ENCODE measurements at regions not wholly inside any gene's neighbourhood (a gene's known extent, or its start where the extent isn't known, plus 50 kb on each side); places are given as distances from the start of the nearest gene placed in this dataset.

GRCh38 chr2:150552041-150552820 is 64.8 kb upstream of the RND3 start:
- no peak overlapping the region for H3K27ac ChIP-seq (ENCODE audit: insufficient read length, low read depth, low read length)
- no peaks in the 10 kb centered on the region for H3K27me3 ChIP-seq (ENCODE audit: insufficient read depth, low read length)
- no peak overlapping the region for H4K5ac ChIP-seq (ENCODE audit: insufficient read length, low read depth, low read length)
- Mint-ChIP-seq H3K4me3 (no peak overlapping the region), H3K9me3 (no peaks in the 10 kb centered on the region), H3K27me3 (ENCODE audit: low read depth) (no peaks in the 10 kb centered on the region; the same call in 1 of the 2 replicates), H3K27ac (no peak overlapping the region), H3K36me3 (ENCODE audit: insufficient read depth in 1 of 3, low read depth in 3 of 3) (no peaks in the 10 kb centered on the region), H3K4me1 (peaks cover 15 to 22% of the 10 kb centered on the region in 2 experiments)
- H3K4ac ChIP-seq (ENCODE audit: low read depth, low read length) = no peak overlapping the region
- H3K23ac ChIP-seq (ENCODE audit: insufficient read length, low read depth, low read length) = no peak overlapping the region
- no peaks in the 10 kb centered on the region for H3K9me3 ChIP-seq (ENCODE audit: control insufficient read depth, low read depth, low read length)
- H3K4me1 ChIP-seq (ENCODE audit: insufficient read depth, low read length) = peaks cover 6% of the 10 kb centered on the region; the same call in 1 of the 2 replicates
- no peak overlapping the region for H2AK5ac ChIP-seq (ENCODE audit: insufficient read length, low read length)
- H3K9ac ChIP-seq (ENCODE audit: extremely low read depth, insufficient read length, low read length) = no peak overlapping the region
- H3K79me1 ChIP-seq (ENCODE audit: insufficient read depth, low read depth, low read length, poor library complexity, severe bottlenecking) = no peaks in the 10 kb centered on the region
- no peak overlapping the region for H4K8ac ChIP-seq (replicated peaks; ENCODE audit: insufficient read length, low read depth, low read length)
- H2BK5ac ChIP-seq (ENCODE audit: insufficient read length, low read length) = no peak overlapping the region
- H2AFZ ChIP-seq (ENCODE audit: low read length) = no peak overlapping the region
- H3K23me2 ChIP-seq (ENCODE audit: insufficient read length, low read depth, low read length, poor library complexity, severe bottlenecking) = no peaks in the 10 kb centered on the region
- no peak overlapping the region for H2BK20ac ChIP-seq (ENCODE audit: low read depth, low read length, poor library complexity, severe bottlenecking)
- H3K79me2 ChIP-seq (ENCODE audit: insufficient read depth, low read length) = no peaks in the 10 kb centered on the region
- no peaks in the 10 kb centered on the region for H4K20me1 ChIP-seq (ENCODE audit: control insufficient read depth, insufficient read depth, insufficient read length)
- no peak overlapping the region for H2BK15ac ChIP-seq (ENCODE audit: low read depth, low read length)
- H3K56ac ChIP-seq (ENCODE audit: insufficient read length, low read depth, low read length) = no peak overlapping the region
- no peak overlapping the region for H3K4me2 ChIP-seq (ENCODE audit: insufficient read depth, insufficient read length, low read length)
- DNase-seq = no peak
- H2BK12ac ChIP-seq (ENCODE audit: insufficient read length, low read depth, low read length) = no peak overlapping the region
- no peak overlapping the region for H2BK120ac ChIP-seq (ENCODE audit: low read depth, low read length, poor library complexity, severe bottlenecking)
- whole genome bisulfite sequencing (ENCODE audit: extremely low coverage, insufficient read length, low lambda C conversion rate) = no CpG with 5 or more reads among the region's 5 CpGs
- H4K91ac ChIP-seq (ENCODE audit: insufficient read length, low read depth, low read length) = no peak overlapping the region
- H3T11ph ChIP-seq (ENCODE audit: low read length) = no peak overlapping the region
- H3K18ac ChIP-seq (ENCODE audit: insufficient read length, low read depth, low read length) = no peak overlapping the region
- no peak overlapping the region for H3K14ac ChIP-seq (ENCODE audit: insufficient read depth, low read length)
- no peak for TF ChIP-seq CTCF (conservative IDR thresholded peaks at IDR 0.05)

Data from H9 (cell line).